HCT116 (cell line): ENCODE measurements at regions not wholly inside any gene's neighbourhood (a gene's known extent, or its start where the extent isn't known, plus 50 kb on each side); places are given as distances from the start of the nearest gene placed in this dataset.

Source experiments
- ATAC-seq: fragments of 200-7000 bp; cut with Tn5 transposase; 2 replicates; pipeline ENCODE4 v1.9.1; 2020; ENCODE audit warnings: mild to moderate bottlenecking, moderate library complexity
- BruUV-seq: library from RNA; stranded (reverse); fragments of 400-500 nt; replicated peaks from 2 replicates; lab custom pipeline; 2021; lab: Mats Ljungman, UMichigan
- CTCF ChIA-PET: fragments of 300-600 bp; sonication (Branson Sonifier 250); formaldehyde crosslinking; loops from one replicate; lab custom pipeline; 2021; ENCODE audit warnings: antibody characterized with exemption; lab: Charles Lee
- POLR2A ChIA-PET: fragments of 300-600, 350-600 bp; sonication (Branson Sonifier 250); formaldehyde crosslinking; loops from one replicate; lab custom pipeline; 2021; ENCODE audit warnings: antibody characterized with exemption; lab: Charles Lee
- RAD21 ChIA-PET, 2 experiments: fragments of 300-600 bp; sonication (Branson Sonifier 250); formaldehyde crosslinking; loops; one replicate each; lab custom pipeline; 2023; ENCODE audit warnings: low total read pairs in 2 of 2; ENCODE audit not compliant: uncharacterized antibody in 2 of 2, unreplicated experiment in 2 of 2, low non-redundant PET in 1 of 2; lab: Charles Lee
- DNase-seq: peaks from one replicate; pipeline ENCODE4 v3.0.0-alpha.2; 2010; ENCODE audit warnings: low read depth, low spot score
- H2AFZ ChIP-seq: fragments of 200-600 bp; shearing (Covaris generic), sonication (generic); 2 replicates; pipeline ENCODE4 v1.6.1; 2017; ENCODE audit warnings: low read depth, mixed run types, mixed read lengths, antibody characterized with exemption, low read length; ENCODE audit not compliant: poor library complexity, severe bottlenecking
- H3K27ac ChIP-seq: 2 replicates; pipeline ENCODE4 v1.5.1; 2012; ENCODE audit warnings: low read depth, low read length
- H3K27me3 ChIP-seq: fragments of 200-600 bp; sonication (generic); 2 replicates; pipeline ENCODE4 v1.6.1; 2016; ENCODE audit warnings: mixed run types, low read length, mixed read lengths; ENCODE audit not compliant: insufficient read depth
- H3K36me3 ChIP-seq, 2 experiments: fragments of 200-500 bp in 1 of 2; fragments of 200-600 bp in 1 of 2; sonication (Bioruptor generic) in 1 of 2; sonication (generic) in 1 of 2; 2 replicates each; pipeline versions ENCODE4 v1.5.1 to v1.6.1; 2014 to 2016; ENCODE audit warnings: low read length in 2 of 2, inconsistent platforms in 1 of 2, mixed read lengths in 1 of 2, mixed run types in 1 of 2; ENCODE audit not compliant: insufficient read depth in 2 of 2, control insufficient read depth in 1 of 2
- H3K4me1 ChIP-seq, 2 experiments: fragments of 200-600 bp in 1 of 2; sonication (generic) in 1 of 2; 2 replicates each; pipeline versions ENCODE4 v1.5.1 to v1.6.1; 2012 to 2017; ENCODE audit warnings: low read length in 2 of 2, inconsistent platforms in 1 of 2, mild to moderate bottlenecking in 1 of 2, mixed read lengths in 1 of 2, mixed run types in 1 of 2, moderate library complexity in 1 of 2; ENCODE audit not compliant: insufficient read depth in 2 of 2, control insufficient read depth in 1 of 2
- H3K4me2 ChIP-seq: fragments of 200-600 bp; sonication (generic); 2 replicates; pipeline ENCODE4 v1.6.1; 2017; ENCODE audit warnings: mixed run types, low read length, mixed read lengths
- H3K4me3 ChIP-seq, 2 experiments: fragments of 200-600 bp in 1 of 2; sonication (generic) in 1 of 2; replicated peaks in 1 of 2; 2 replicates each; pipeline ENCODE4 v1.5.1; 2011 to 2016; ENCODE audit warnings: low read length in 2 of 2, control low read depth in 1 of 2, low read depth in 1 of 2, mild to moderate bottlenecking in 1 of 2, mixed read lengths in 1 of 2, mixed run types in 1 of 2
- H3K79me2 ChIP-seq: fragments of 200-600 bp; sonication (generic); 2 replicates; pipeline ENCODE4 v1.6.1; 2017; ENCODE audit warnings: mild to moderate bottlenecking, mixed run types, low read length, moderate library complexity, mixed read lengths; ENCODE audit not compliant: insufficient read depth
- H3K9ac ChIP-seq: fragments of 200-600 bp; sonication (generic); 2 replicates; pipeline ENCODE4 v1.6.1; 2016; ENCODE audit warnings: low read length, mixed read lengths
- H3K9me2 ChIP-seq: fragments of 200-600 bp; sonication (generic), shearing (Covaris generic); 2 replicates; pipeline ENCODE4 v1.6.1; 2017; ENCODE audit warnings: mixed run types, mild to moderate bottlenecking, moderate library complexity; ENCODE audit not compliant: insufficient read depth
- H3K9me3 ChIP-seq, 2 experiments: fragments of 200-500 bp in 1 of 2; fragments of 200-600 bp in 1 of 2; sonication (Bioruptor generic) in 1 of 2; sonication (generic) in 1 of 2; 2 replicates each; pipeline ENCODE4 v1.6.1; 2014 to 2017; ENCODE audit warnings: low read length in 2 of 2, mixed read lengths in 2 of 2, inconsistent platforms in 1 of 2, low read depth in 1 of 2, mild to moderate bottlenecking in 1 of 2, mixed run types in 1 of 2, moderate library complexity in 1 of 2; ENCODE audit not compliant: control insufficient read depth in 1 of 2, insufficient read depth in 1 of 2
- H4K20me1 ChIP-seq: fragments of 200-600 bp; sonication (generic), shearing (Covaris generic); 2 replicates; pipeline ENCODE4 v1.6.1; 2017; ENCODE audit warnings: mixed run types, mild to moderate bottlenecking, moderate library complexity; ENCODE audit not compliant: insufficient read depth
- CTCF ChIP-seq, 3 experiments: fragments of 200-600 bp in 1 of 3; sonication (generic) in 1 of 3; IDR thresholded peaks in 2 of 3; conservative IDR thresholded peaks in 1 of 3; 2 replicates each; pipeline ENCODE4 v1.5.1; 2012 to 2017; ENCODE audit warnings: low read depth in 2 of 3, low read length in 2 of 3, antibody characterized with exemption in 1 of 3, borderline replicate concordance in 1 of 3, control low read depth in 1 of 3, mild to moderate bottlenecking in 1 of 3, mixed read lengths in 1 of 3, mixed run types in 1 of 3, moderate library complexity in 1 of 3; ENCODE audit not compliant: insufficient read depth in 1 of 3
- EGR1 ChIP-seq: IDR thresholded peaks from 2 replicates; pipeline ENCODE4 v1.6.1; 2012; ENCODE audit warnings: low read depth
- ELF1 ChIP-seq: IDR thresholded peaks from 2 replicates; pipeline ENCODE4 v1.6.1; 2012; ENCODE audit warnings: low read depth, borderline replicate concordance
- EZH2 ChIP-seq: fragments of 200-600 bp; sonication (generic); IDR thresholded peaks from 2 replicates; pipeline ENCODE4 v1.6.1; 2017; ENCODE audit warnings: antibody characterized with exemption, mixed run types
- EZH2phosphoT487 ChIP-seq: fragments of 200-600 bp; IDR thresholded peaks from 2 replicates; pipeline ENCODE4 v1.6.1; 2018; ENCODE audit warnings: antibody characterized with exemption, borderline replicate concordance
- FOSL1 ChIP-seq: IDR thresholded peaks from 2 replicates; pipeline ENCODE4 v1.6.1; 2012; ENCODE audit warnings: low read depth
- JUND ChIP-seq: IDR thresholded peaks from 2 replicates; pipeline ENCODE4 v1.6.1; 2012
- POLR2A ChIP-seq: IDR thresholded peaks from 2 replicates; pipeline ENCODE4 v1.7.0; 2011; ENCODE audit warnings: borderline replicate concordance; ENCODE audit not compliant: insufficient read depth, insufficient read length; ENCODE audit errors: extremely low read depth
- POLR2AphosphoS5 ChIP-seq: IDR thresholded peaks from 2 replicates; pipeline ENCODE4 v1.6.1; 2011; ENCODE audit warnings: mild to moderate bottlenecking, low read depth, low read length, moderate library complexity
- RAD21 ChIP-seq: IDR thresholded peaks from 2 replicates; pipeline ENCODE4 v1.6.1; 2012; ENCODE audit warnings: low read depth, mild to moderate bottlenecking
- REST ChIP-seq: IDR thresholded peaks from 2 replicates; pipeline ENCODE4 v1.6.1; 2012; ENCODE audit warnings: low read depth
- SP1 ChIP-seq: IDR thresholded peaks from 2 replicates; pipeline ENCODE4 v1.6.1; 2012; ENCODE audit warnings: low read depth
- SRF ChIP-seq: IDR thresholded peaks from 2 replicates; pipeline ENCODE4 v1.6.1; 2012; ENCODE audit warnings: low read depth
- TCF7L2 ChIP-seq: IDR thresholded peaks from 2 replicates; pipeline ENCODE4 v1.7.0; 2011; ENCODE audit warnings: borderline replicate concordance, inconsistent platforms; ENCODE audit not compliant: insufficient read depth, insufficient read length; ENCODE audit errors: extremely low read depth
- YY1 ChIP-seq: IDR thresholded peaks from 2 replicates; pipeline ENCODE4 v1.6.1; 2011; ENCODE audit warnings: low read length, low read depth, moderate library complexity, mild to moderate bottlenecking; ENCODE audit not compliant: insufficient replicate concordance; ENCODE audit errors: extremely low read depth
- ZBTB33 ChIP-seq: IDR thresholded peaks from 2 replicates; pipeline ENCODE4 v1.6.1; 2011; ENCODE audit warnings: mild to moderate bottlenecking, low read length, moderate library complexity; ENCODE audit not compliant: insufficient replicate concordance; ENCODE audit errors: extremely low read depth
- ZFX ChIP-seq: fragments of 450-650 bp; IDR thresholded peaks from 2 replicates; pipeline ENCODE4 v1.6.1; 2017
- ZNF274 ChIP-seq: fragments of 200-500 bp; sonication (Bioruptor generic); IDR thresholded peaks from 2 replicates; pipeline ENCODE4 v1.6.1; 2014; ENCODE audit warnings: mild to moderate bottlenecking, low read depth, low read length, inconsistent platforms
- intact Hi-C: fragments of 100-400 bp; cut with micrococcal nuclease; formaldehyde crosslinking; loops from 2 replicates; pipeline ENCODE4 v1.10.0; 2022

DNA sequence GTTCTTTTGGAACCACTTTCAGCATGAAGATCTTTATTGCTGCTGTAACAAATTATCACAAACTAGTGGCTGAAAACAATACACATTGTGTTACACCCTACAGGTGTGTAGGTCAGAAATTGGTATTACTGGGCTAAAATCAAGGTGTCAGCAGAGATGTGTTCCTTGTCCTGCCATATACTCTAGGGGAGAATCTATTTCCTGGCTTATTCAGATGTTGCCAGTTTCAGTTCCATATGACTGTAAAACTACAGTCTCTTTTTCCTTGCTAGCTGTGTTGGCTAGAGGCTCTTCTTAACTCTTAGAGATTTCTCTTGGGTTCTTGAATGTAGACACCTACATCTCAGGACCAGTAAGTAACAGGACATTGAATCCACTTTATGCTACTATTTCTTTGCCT, 215.6 kb upstream of the PPFIA2 start:
- Histone ChIP-seq H3K9ac (no peak overlapping the region), H4K20me1 (no peaks in the 10 kb centered on the region), H3K4me1 (no peaks in the 10 kb centered on the region), H3K4me3 (no peak overlapping the region), H3K36me3 (no peaks in the 10 kb centered on the region), H3K9me3 (no peaks in the 10 kb centered on the region), H3K27ac (no peak overlapping the region), H3K27me3 (no peaks in the 10 kb centered on the region), H3K4me2 (no peak overlapping the region), H2AFZ (no peak overlapping the region), H3K9me2 (no peaks in the 10 kb centered on the region), H3K79me2 (no peaks in the 10 kb centered on the region)
- no peak for DNase-seq
- RAD21 ChIA-PET, result no interaction called here
- POLR2A ChIA-PET, result no interaction called here
- no TSS peak for BruUV-seq
- no peak for ATAC-seq
- TF ChIP-seq YY1, result no peak
- TF ChIP-seq SRF, result no peak
- no peak for TF ChIP-seq ZNF274
- no peak for TF ChIP-seq ZBTB33
- TF ChIP-seq ZFX, result no peak
- no peak for TF ChIP-seq FOSL1
- no peak for TF ChIP-seq CTCF (IDR thresholded peaks at IDR 0.05 in 2 of 3, conservative IDR thresholded peaks at IDR 0.05 in 1 of 3; ENCODE audit: borderline replicate concordance in 1 of 3, insufficient read depth in 1 of 3, low read depth in 2 of 3, low read length in 2 of 3)
- TF ChIP-seq EZH2phosphoT487, result no peak
- no peak for TF ChIP-seq POLR2A
- no peak for TF ChIP-seq REST
- TF ChIP-seq RAD21, result no peak
- TF ChIP-seq ELF1, result no peak
- TF ChIP-seq EGR1, result no peak
- no peak for TF ChIP-seq JUND
- TF ChIP-seq POLR2AphosphoS5, result no peak
- TF ChIP-seq TCF7L2, result no peak
- TF ChIP-seq SP1, result no peak
- TF ChIP-seq EZH2, result no peak
- intact Hi-C loops, result no loop called here
- CTCF ChIA-PET, result no interaction called here
